Liver (tissue), 8 donors: ENCODE measurements at regions not wholly inside any gene's neighbourhood (a gene's known extent, or its start where the extent isn't known, plus 50 kb on each side); places are given as distances from the start of the nearest gene placed in this dataset.

Experiments used
- DNase-seq: peaks from one replicate; pipeline ENCODE4 v3.0.0-alpha.2; 2017; ENCODE audit warnings: low spot score
- H3K27ac ChIP-seq, 2 donors: one replicate each; pipeline ENCODE4 v1.7.0; 2013; ENCODE audit warnings: inconsistent platforms in 2 of 2, low read length in 2 of 2, control low read depth in 1 of 2, low read depth in 1 of 2, mild to moderate bottlenecking in 1 of 2
- H3K27me3 ChIP-seq, 4 donors: one replicate each; pipeline versions ENCODE4 v1.6.1 to v1.7.0; 2013; ENCODE audit warnings: low read length in 3 of 4, inconsistent platforms in 1 of 4, mild to moderate bottlenecking in 1 of 4, moderate library complexity in 1 of 4; ENCODE audit not compliant: control insufficient read depth in 4 of 4, insufficient read depth in 4 of 4
- H3K36me3 ChIP-seq, 4 donors: one replicate each; pipeline versions ENCODE4 v1.6.1 to v1.7.0; 2013; ENCODE audit warnings: low read length in 3 of 4, mild to moderate bottlenecking in 3 of 4, low read depth in 1 of 4, moderate library complexity in 1 of 4; ENCODE audit not compliant: control insufficient read depth in 4 of 4, insufficient read depth in 3 of 4
- H3K4me1 ChIP-seq, 4 donors: one replicate each; pipeline versions ENCODE4 v1.6.1 to v1.7.0; 2013; ENCODE audit warnings: low read length in 3 of 4, mild to moderate bottlenecking in 3 of 4, moderate library complexity in 1 of 4; ENCODE audit not compliant: control insufficient read depth in 4 of 4, insufficient read depth in 4 of 4
- H3K4me3 ChIP-seq, 3 donors: one replicate each; pipeline versions ENCODE4 v1.6.1 to v1.7.0; 2013; ENCODE audit warnings: low read length in 3 of 3, control low read depth in 1 of 3, low read depth in 1 of 3, mild to moderate bottlenecking in 1 of 3
- H3K9ac ChIP-seq, 2 donors: one replicate each; pipeline ENCODE4 v1.7.0; 2013; ENCODE audit warnings: low read length in 2 of 2, mild to moderate bottlenecking in 2 of 2, moderate library complexity in 2 of 2, control low read depth in 1 of 2, low read depth in 1 of 2
- H3K9me3 ChIP-seq, 4 donors: one replicate each; pipeline versions ENCODE4 v1.6.1 to v1.7.0; 2013; ENCODE audit warnings: low read length in 3 of 4; ENCODE audit not compliant: control insufficient read depth in 4 of 4
- CTCF ChIP-seq: fragments of 150-350 bp; IDR thresholded peaks from 2 replicates; pipeline ENCODE4 v1.5.1; 2017; ENCODE audit warnings: improper control_type of control experiment, low read depth, low read length; ENCODE audit not compliant: missing input control
- EGR1 ChIP-seq, 2 donors: IDR thresholded peaks; 2 replicates each; pipeline ENCODE4 v1.6.1; 2016 to 2018; ENCODE audit warnings: antibody characterized with exemption in 2 of 2, low read depth in 2 of 2
- FOXA1 ChIP-seq: IDR thresholded peaks from 2 replicates; pipeline ENCODE4 v1.6.1; 2016; ENCODE audit warnings: antibody characterized with exemption
- FOXA2 ChIP-seq: IDR thresholded peaks from 2 replicates; pipeline ENCODE4 v1.6.1; 2016; ENCODE audit warnings: antibody characterized with exemption
- GABPA ChIP-seq, 2 donors: IDR thresholded peaks in 1 of 2; conservative IDR thresholded peaks in 1 of 2; 2 replicates each; pipeline ENCODE4 v1.6.1; 2016; ENCODE audit warnings: antibody characterized with exemption in 2 of 2, mild to moderate bottlenecking in 1 of 2, moderate library complexity in 1 of 2
- HNF4A ChIP-seq, 2 donors: conservative IDR thresholded peaks; 2 replicates each; pipeline ENCODE4 v1.6.1; 2016; ENCODE audit warnings: antibody characterized with exemption in 2 of 2, mild to moderate bottlenecking in 2 of 2
- HNF4G ChIP-seq: IDR thresholded peaks from 2 replicates; pipeline ENCODE4 v1.6.1; 2016; ENCODE audit warnings: antibody characterized with exemption
- JUND ChIP-seq, 2 donors: IDR thresholded peaks; 2 replicates each; pipeline ENCODE4 v1.6.1; 2016; ENCODE audit warnings: antibody characterized with exemption in 2 of 2
- NR2F2 ChIP-seq: IDR thresholded peaks from 2 replicates; pipeline ENCODE4 v1.6.1; 2016; ENCODE audit warnings: antibody characterized with exemption
- RAD21 ChIP-seq, 2 donors: IDR thresholded peaks; 2 replicates each; pipeline ENCODE4 v1.6.1; 2016; ENCODE audit warnings: antibody characterized with exemption in 2 of 2, mild to moderate bottlenecking in 2 of 2
- REST ChIP-seq: IDR thresholded peaks from 2 replicates; pipeline ENCODE4 v1.6.1; 2016; ENCODE audit warnings: antibody characterized with exemption, mild to moderate bottlenecking
- RXRA ChIP-seq, 2 donors: IDR thresholded peaks; 2 replicates each; pipeline ENCODE4 v1.6.1; 2017 to 2018; ENCODE audit warnings: antibody characterized with exemption in 2 of 2, mild to moderate bottlenecking in 1 of 2
- SP1 ChIP-seq: IDR thresholded peaks from 2 replicates; pipeline ENCODE4 v1.6.1; 2018; ENCODE audit warnings: antibody characterized with exemption, mild to moderate bottlenecking
- TAF1 ChIP-seq: conservative IDR thresholded peaks from 2 replicates; pipeline ENCODE4 v1.6.1; 2016; ENCODE audit warnings: antibody characterized with exemption, mild to moderate bottlenecking
- YY1 ChIP-seq: IDR thresholded peaks from 2 replicates; pipeline ENCODE4 v1.6.1; 2016; ENCODE audit warnings: antibody characterized with exemption, mild to moderate bottlenecking
- WGBS: extraction: QIAGEN DNeasy Blood & Tissue Kit; methylation state at CpG from one replicate; pipeline ENCODE4 v1.1.7; 2013; 5-methylcytosine and 5-hydroxymethylcytosine counted together
- TF ChIP-seq, protein P1 (sequence below): IDR thresholded peaks from 2 replicates; pipeline ENCODE4 v1.6.1; 2016; ENCODE audit warnings: antibody characterized with exemption
- TF ChIP-seq, protein P2 (sequence below): IDR thresholded peaks from 2 replicates; pipeline ENCODE4 v1.6.1; 2016; ENCODE audit warnings: antibody characterized with exemption
- TF ChIP-seq, protein P3 (sequence below): IDR thresholded peaks from 2 replicates; pipeline ENCODE4 v1.6.1; 2016; ENCODE audit warnings: antibody characterized with exemption
- donor health status: healthy.
- donor health status: healthy.
- donor health status: healthy.
- donor health status: healthy.
- donor health status: healthy.

DNA sequence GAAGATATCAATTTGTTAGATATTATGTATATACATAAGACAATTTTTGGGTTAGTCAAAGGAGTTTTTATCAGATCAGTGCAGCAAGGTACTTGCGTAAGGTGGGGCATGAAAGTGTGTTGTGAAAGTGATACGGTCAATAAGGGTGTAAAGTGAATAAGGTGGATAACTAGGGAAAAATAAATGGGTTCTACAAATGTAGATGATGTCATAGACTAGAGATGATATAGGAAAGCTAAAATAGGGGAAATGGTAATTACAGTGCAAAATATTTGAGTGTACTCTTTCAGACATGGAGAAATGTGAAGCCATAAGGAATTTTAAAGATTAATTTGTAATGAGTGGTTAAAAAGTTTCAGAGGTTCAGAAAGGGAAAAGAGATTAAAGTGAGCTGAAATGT lies 180.6 kb upstream of the KHDRBS2 start (continued):
- TF ChIP-seq REST (no peak), TAF1 (no peak)

DNA sequence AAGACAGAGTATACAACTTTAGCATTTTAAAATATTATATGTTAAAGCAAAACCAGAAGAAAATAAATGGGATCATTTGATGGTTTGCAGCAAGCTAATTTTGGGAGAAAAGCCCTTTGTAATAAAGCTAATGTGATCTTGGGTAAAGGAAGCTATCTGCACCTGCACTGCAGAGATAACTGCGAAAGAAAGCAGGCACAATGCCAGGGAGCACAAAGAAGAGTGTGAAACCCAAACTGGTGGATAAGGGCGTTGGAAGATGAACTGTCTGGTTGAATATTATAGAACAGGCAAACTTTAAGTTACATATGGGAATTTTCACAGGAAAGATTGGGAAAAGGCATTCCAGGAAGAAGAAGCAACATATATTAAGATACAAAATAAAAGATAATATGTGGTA lies 179.2 kb upstream of the KHDRBS2 start:
- H3K4me3 ChIP-seq, result no peak overlapping the region
- 46% methylated on average over 2 of the region's 2 CpGs for WGBS
- no peak for TF ChIP-seq CTCF
- TF ChIP-seq SP1, result no peak
- TF ChIP-seq REST, result no peak
- TF ChIP-seq FOXA2, result no peak
- TF ChIP-seq, protein P1, sequence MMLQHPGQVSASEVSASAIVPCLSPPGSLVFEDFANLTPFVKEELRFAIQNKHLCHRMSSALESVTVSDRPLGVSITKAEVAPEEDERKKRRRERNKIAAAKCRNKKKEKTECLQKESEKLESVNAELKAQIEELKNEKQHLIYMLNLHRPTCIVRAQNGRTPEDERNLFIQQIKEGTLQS, result no peak
- TF ChIP-seq JUND (IDR thresholded peaks at IDR 0.05), result no peak
- TF ChIP-seq NR2F2, result no peak
- TF ChIP-seq, protein P2, sequence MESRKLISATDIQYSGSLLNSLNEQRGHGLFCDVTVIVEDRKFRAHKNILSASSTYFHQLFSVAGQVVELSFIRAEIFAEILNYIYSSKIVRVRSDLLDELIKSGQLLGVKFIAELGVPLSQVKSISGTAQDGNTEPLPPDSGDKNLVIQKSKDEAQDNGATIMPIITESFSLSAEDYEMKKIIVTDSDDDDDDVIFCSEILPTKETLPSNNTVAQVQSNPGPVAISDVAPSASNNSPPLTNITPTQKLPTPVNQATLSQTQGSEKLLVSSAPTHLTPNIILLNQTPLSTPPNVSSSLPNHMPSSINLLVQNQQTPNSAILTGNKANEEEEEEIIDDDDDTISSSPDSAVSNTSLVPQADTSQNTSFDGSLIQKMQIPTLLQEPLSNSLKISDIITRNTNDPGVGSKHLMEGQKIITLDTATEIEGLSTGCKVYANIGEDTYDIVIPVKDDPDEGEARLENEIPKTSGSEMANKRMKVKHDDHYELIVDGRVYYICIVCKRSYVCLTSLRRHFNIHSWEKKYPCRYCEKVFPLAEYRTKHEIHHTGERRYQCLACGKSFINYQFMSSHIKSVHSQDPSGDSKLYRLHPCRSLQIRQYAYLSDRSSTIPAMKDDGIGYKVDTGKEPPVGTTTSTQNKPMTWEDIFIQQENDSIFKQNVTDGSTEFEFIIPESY, result no peak
- TF ChIP-seq RXRA (IDR thresholded peaks at IDR 0.05), result no peak
- no peak for TF ChIP-seq RAD21 (IDR thresholded peaks at IDR 0.05)
- no peak for TF ChIP-seq HNF4A (conservative IDR thresholded peaks at IDR 0.05)
- TF ChIP-seq, protein P3, sequence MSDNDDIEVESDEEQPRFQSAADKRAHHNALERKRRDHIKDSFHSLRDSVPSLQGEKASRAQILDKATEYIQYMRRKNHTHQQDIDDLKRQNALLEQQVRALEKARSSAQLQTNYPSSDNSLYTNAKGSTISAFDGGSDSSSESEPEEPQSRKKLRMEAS, result no peak
- no peak for TF ChIP-seq HNF4G
- no peak for TF ChIP-seq YY1
- TF ChIP-seq GABPA (IDR thresholded peaks at IDR 0.05 in 1 of 2, conservative IDR thresholded peaks at IDR 0.05 in 1 of 2), result no peak
- TF ChIP-seq EGR1 (IDR thresholded peaks at IDR 0.05; ENCODE audit: low read depth in 2 of 2), result no peak
- no peak for TF ChIP-seq TAF1
- no peak for TF ChIP-seq FOXA1
- no peaks in the 10 kb centered on the region for H3K9me3 ChIP-seq
- H3K27me3 ChIP-seq, result no peaks in the 10 kb centered on the region
- no peak for DNase-seq
- H3K9ac ChIP-seq, result no peak overlapping the region
- no peaks in the 10 kb centered on the region for H3K4me1 ChIP-seq
- H3K27ac ChIP-seq, result no peak overlapping the region
- H3K36me3 ChIP-seq, result no peaks in the 10 kb centered on the region
